ENCODE measurements at regions not wholly inside any gene's neighbourhood (a gene's known extent, or its start where the extent isn't known, plus 50 kb on each side); places are given as distances from the start of the nearest gene placed in this dataset.
"Not testable (repeated sequence)": the region's sequence is repeated elsewhere in the genome, so short reads cannot be mapped to it uniquely, and the experiment has no call there.

- peak in 1 of 6 experiments; percentile 15 for DNase-seq
Observed at GRCh38 chr1:145475962-145476361, 50.6 kb upstream of the NBPF20 start.

GRCh38 chr1:145475369-145475915, 50.0 kb upstream of the NBPF20 start:
- DNase-seq = not testable (repeated sequence)
